Heart right ventricle (tissue), 16 donors: ENCODE measurements at regions not wholly inside any gene's neighbourhood (a gene's known extent, or its start where the extent isn't known, plus 50 kb on each side); places are given as distances from the start of the nearest gene placed in this dataset.
"Not testable (repeated sequence)": the region's sequence is repeated elsewhere in the genome, so short reads cannot be mapped to it uniquely, and the experiment has no call there.

Experiments used
- ATAC-seq, 8 donors: fragments of 200-7000 bp; cut with Tn5 transposase; one replicate each; pipeline ENCODE4 v1.9.1; 2020; ENCODE audit warnings: mild to moderate bottlenecking in 8 of 8, moderate library complexity in 8 of 8, moderate number of reproducible peaks in 1 of 8
- DNase-seq, 2 donors: peaks; one replicate each; pipeline ENCODE4 v3.0.0-alpha.2; 2020
- H3K27ac ChIP-seq, 10 donors: fragments of 200-600 bp; sonication (generic) in 2 of 10; one replicate each; pipeline versions ENCODE4 v1.5.0 to v1.8.0; 2020 to 2022; ENCODE audit warnings: mild to moderate bottlenecking in 3 of 10
- H3K27me3 ChIP-seq, 7 donors: fragments of 200-600 bp; one replicate each; pipeline ENCODE4 v1.8.0; 2021 to 2022; ENCODE audit warnings: mild to moderate bottlenecking in 2 of 7
- H3K36me3 ChIP-seq, 9 donors: fragments of 200-600 bp; sonication (generic) in 1 of 9; one replicate each; pipeline versions ENCODE4 v1.5.0 to v1.8.0; 2020 to 2022; ENCODE audit warnings: mild to moderate bottlenecking in 2 of 9
- H3K4me1 ChIP-seq, 9 donors: fragments of 200-600 bp; sonication (generic) in 1 of 9; one replicate each; pipeline versions ENCODE4 v1.5.0 to v1.8.0; 2020 to 2022; ENCODE audit warnings: mild to moderate bottlenecking in 4 of 9
- H3K4me3 ChIP-seq, 10 donors: fragments of 200-600 bp; sonication (generic) in 2 of 10; one replicate each; pipeline versions ENCODE4 v1.5.0 to v1.8.0; 2020 to 2022; ENCODE audit warnings: mild to moderate bottlenecking in 7 of 10, moderate library complexity in 2 of 10
- H3K9me3 ChIP-seq, 11 donors: fragments of 200-600 bp in 10 of 11; sonication (generic) in 2 of 11; one replicate each; pipeline versions ENCODE4 v1.5.0 to v1.8.0; 2013 to 2022; ENCODE audit warnings: mild to moderate bottlenecking in 2 of 11, control low read depth in 1 of 11, moderate library complexity in 1 of 11
- WGBS, 2 donors: extraction: QIAGEN DNeasy Blood & Tissue Kit; methylation state at CpG; one replicate each; pipeline ENCODE4 v1.1.7; 2013; ENCODE audit warnings: inconsistent platforms in 1 of 2; 5-methylcytosine and 5-hydroxymethylcytosine counted together
- intact Hi-C, 10 donors: fragments of 100-400 bp; cut with DNase I; formaldehyde crosslinking; loops; one replicate each; pipeline versions ENCODE4 v1.11.1 to v1.14.2; 2022
- TF ChIP-seq, protein P1 (sequence below), 9 donors: fragments of 200-600 bp; sonication (generic) in 2 of 9; IDR thresholded peaks; one replicate each; pipeline versions ENCODE4 v1.5.0 to v1.8.0; 2021 to 2022; ENCODE audit warnings: antibody characterized with exemption in 9 of 9, mild to moderate bottlenecking in 5 of 9, moderate library complexity in 1 of 9
- donor health status: Arrhythmogenic right ventricular cardiomyopathy.
- donor health status: ischemic (EF 13 %, LVEDD 7.1; RV severe dilation, severe dysfunction).
- donor health status: healthy with polysubstance abuse.
- donor health status: DM: no; HTN: yes; CAD: no.
- donor health status: DM: no; HTN: no; CAD: no.
- donor health status: ischemic (EF 25% LVEDD 6.9; RV normal size, moderate dysfunction).
- donor health status: ischemic (EF 25% LVEDD 5.7; RV mildly dilated, moderate dysfunction).
- donor health status: healthy.
- donor health status: DM: yes; HTN: yes; CAD: no.
- donor health status: Ischemic cardiomyopathy.
- donor health status: ischemic (EF 35%, LVEDD 5.7; RV mildly dilated, moderate dysfunction).
- donor health status: nonischemic (EF 11% LVEDD 7.7; RV severe dilation, severe dysfunction).
- donor health status: DM: yes; HTN: yes; CAD: no.
- donor health status: PGD.
- donor health status: ischemic (EF 29% LVEDD 5.4; RV normal size, mild dysfunction).
- donor health status: nonischemic (EF 23%, LVEDD 6.1; RV moderate dilation, normal function).

DNA sequence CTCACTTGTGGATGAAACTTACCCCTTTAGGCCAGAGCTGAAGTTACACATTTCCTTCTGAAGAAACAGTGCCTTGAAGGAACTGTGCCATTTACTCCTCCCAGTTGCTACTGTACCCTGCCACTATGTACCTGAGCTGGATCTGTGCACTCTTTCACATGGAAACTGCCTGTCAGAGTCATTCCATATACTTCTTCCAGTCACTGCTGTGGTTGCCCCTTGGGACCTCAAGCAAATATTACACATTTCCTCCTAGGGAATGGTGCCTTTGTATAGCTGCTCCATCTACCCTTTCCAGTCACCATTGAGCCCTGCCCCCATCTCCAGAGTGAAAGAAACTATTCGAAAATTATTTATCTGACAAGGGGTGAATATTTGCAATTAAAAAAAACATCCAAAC is 1328.3 kb downstream of the TECRL start:
- no peak overlapping the region for H3K27ac ChIP-seq
- TF ChIP-seq, protein P1, sequence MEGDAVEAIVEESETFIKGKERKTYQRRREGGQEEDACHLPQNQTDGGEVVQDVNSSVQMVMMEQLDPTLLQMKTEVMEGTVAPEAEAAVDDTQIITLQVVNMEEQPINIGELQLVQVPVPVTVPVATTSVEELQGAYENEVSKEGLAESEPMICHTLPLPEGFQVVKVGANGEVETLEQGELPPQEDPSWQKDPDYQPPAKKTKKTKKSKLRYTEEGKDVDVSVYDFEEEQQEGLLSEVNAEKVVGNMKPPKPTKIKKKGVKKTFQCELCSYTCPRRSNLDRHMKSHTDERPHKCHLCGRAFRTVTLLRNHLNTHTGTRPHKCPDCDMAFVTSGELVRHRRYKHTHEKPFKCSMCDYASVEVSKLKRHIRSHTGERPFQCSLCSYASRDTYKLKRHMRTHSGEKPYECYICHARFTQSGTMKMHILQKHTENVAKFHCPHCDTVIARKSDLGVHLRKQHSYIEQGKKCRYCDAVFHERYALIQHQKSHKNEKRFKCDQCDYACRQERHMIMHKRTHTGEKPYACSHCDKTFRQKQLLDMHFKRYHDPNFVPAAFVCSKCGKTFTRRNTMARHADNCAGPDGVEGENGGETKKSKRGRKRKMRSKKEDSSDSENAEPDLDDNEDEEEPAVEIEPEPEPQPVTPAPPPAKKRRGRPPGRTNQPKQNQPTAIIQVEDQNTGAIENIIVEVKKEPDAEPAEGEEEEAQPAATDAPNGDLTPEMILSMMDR (IDR thresholded peaks at IDR 0.05): no peak
- H3K36me3 ChIP-seq: no peaks in the 10 kb centered on the region
- ATAC-seq (no peak), DNase-seq (no peak)
- H3K4me3 ChIP-seq: no peak overlapping the region
- no peaks in the 10 kb centered on the region for H3K4me1 ChIP-seq
- intact Hi-C loops: no loop called here
- H3K9me3 ChIP-seq: peaks cover 0 to 35% (median 0%) of the 10 kb centered on the region in 11 donors
- 41 to 47% methylated on average over 1 of the region's 1 CpG for WGBS, 2 donors
- no peaks in the 10 kb centered on the region for H3K27me3 ChIP-seq

DNA sequence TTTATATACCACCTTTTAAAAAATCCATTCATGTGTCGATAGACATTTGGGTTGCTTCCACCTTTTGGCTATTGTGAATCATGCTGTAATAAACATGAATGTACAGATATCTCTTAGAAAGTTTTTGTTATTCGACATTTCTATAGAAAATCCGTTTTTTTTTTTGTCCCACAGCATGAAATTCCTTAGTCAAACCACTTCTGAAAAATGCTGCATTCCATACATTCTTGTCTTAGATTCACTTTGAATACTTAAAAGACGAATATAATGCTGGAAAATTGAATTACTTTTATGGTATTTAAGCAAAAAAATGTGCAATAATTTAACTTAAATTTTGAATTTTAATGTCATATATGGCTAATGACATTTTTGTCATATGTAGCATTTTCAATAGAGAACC is 1345.5 kb downstream of the TECRL start:
- Histone ChIP-seq H3K27me3 (no peaks in the 10 kb centered on the region), H3K27ac (no peak overlapping the region), H3K4me1 (no peaks in the 10 kb centered on the region), H3K9me3 (peaks cover 0 to 48% (median 0%) of the 10 kb centered on the region in 11 donors), H3K36me3 (no peaks in the 10 kb centered on the region), H3K4me3 (no peak overlapping the region)
- TF ChIP-seq, protein P1 (IDR thresholded peaks at IDR 0.05): no peak
- DNase-seq (no peak), ATAC-seq (no peak)
- 53 to 70% methylated on average over 4 of the region's 4 CpGs for WGBS, 2 donors
- intact Hi-C loops: no loop called here

DNA sequence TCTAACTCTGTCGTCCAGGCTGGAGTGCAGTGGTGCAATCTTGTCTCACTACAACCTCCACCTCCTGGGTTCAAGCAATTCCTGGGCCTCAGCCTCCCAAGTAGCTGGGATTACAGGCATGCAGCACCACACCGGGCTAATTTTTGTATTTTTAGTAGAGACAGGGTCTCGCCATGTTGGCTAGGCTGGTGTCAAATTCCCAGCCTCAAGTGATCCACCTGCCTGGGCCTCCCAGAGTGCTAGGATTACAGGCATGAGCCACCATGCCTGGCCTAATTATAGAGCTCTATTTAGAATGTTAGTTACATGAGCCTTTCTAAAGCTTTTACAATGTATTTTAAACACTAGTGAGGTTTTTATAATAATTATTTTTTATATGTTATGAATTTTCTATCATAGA is 1346.4 kb downstream of the TECRL start:
- intact Hi-C loops, H3K27me3 ChIP-seq, H3K4me3 ChIP-seq, H3K4me1 ChIP-seq, H3K27ac ChIP-seq, H3K36me3 ChIP-seq, DNase-seq, ATAC-seq: not testable (repeated sequence)
- H3K9me3 ChIP-seq: peaks cover 0 to 47% (median 0%) of the 10 kb centered on the region in 11 donors
- 90% methylated on average over 3 of the region's 3 CpGs for WGBS, 2 donors

DNA sequence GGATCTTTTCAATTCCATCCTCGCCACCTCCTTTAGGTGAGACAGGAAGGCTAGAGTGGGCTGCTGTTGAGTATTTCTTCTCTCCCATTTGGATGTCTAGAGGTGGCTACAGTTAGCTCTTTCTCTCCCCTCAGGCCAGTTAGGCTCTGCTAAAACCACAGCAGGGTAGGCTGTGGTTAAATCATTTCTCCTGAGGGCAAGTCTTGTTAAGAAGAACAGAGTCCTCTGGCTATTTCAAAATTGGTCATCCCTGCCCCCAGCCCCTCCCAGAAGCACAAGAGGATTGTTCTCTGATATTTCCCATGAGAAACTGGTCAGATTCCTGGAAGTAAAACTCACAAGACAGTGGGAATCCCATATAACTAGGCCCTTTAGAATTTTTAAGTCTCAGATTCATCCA is 1359.5 kb downstream of the TECRL start:
- no peak overlapping the region for H3K4me3 ChIP-seq
- ATAC-seq (no peak), DNase-seq (no peak)
- H3K27me3 ChIP-seq: no peaks in the 10 kb centered on the region
- TF ChIP-seq, protein P1 (IDR thresholded peaks at IDR 0.05): no peak
- no peaks in the 10 kb centered on the region for H3K36me3 ChIP-seq
- H3K4me1 ChIP-seq: no peaks in the 10 kb centered on the region
- peaks cover 0 to 47% (median 3%) of the 10 kb centered on the region in 11 donors for H3K9me3 ChIP-seq
- intact Hi-C loops: no loop called here
- 32 to 34% methylated on average over 1 of the region's 1 CpG for WGBS, 2 donors
- no peak overlapping the region for H3K27ac ChIP-seq

DNA sequence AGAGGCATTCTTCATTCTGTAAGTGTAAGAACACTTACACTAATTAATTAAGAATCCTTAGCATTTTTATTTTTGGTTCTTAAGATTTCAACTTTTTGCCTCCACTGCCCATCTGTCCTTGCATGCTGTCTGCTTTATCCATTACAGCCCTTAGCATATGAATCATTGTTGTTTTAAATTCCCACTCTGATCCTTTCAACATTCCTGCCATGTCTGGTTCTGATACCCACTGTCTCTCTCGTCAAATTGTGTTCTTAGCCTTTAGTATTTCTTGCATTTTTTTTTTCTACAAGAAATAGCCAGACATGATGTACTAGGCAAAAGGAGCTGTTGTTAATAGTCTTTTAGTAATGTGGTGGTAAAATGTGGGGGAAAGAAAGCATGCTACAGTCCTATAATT is 1360.0 kb downstream of the TECRL start:
- H3K9me3 ChIP-seq: peaks cover 0 to 45% (median 3%) of the 10 kb centered on the region in 11 donors
- no peak for DNase-seq
- H3K27ac ChIP-seq: no peak overlapping the region
- TF ChIP-seq, protein P1 (IDR thresholded peaks at IDR 0.05): no peak
- H3K27me3 ChIP-seq: no peaks in the 10 kb centered on the region
- ATAC-seq: no peak
- no peaks in the 10 kb centered on the region for H3K36me3 ChIP-seq
- no peak overlapping the region for H3K4me3 ChIP-seq
- intact Hi-C loops: no loop called here
- no peaks in the 10 kb centered on the region for H3K4me1 ChIP-seq
- WGBS, 2 donors: 44 to 54% methylated on average over 1 of the region's 1 CpG
